Hepatocyte (in vitro differentiated cells): ENCODE measurements at regions not wholly inside any gene's neighbourhood (a gene's known extent, or its start where the extent isn't known, plus 50 kb on each side); places are given as distances from the start of the nearest gene placed in this dataset.
"Not testable (repeated sequence)": the region's sequence is repeated elsewhere in the genome, so short reads cannot be mapped to it uniquely, and the experiment has no call there.

ENCODE experiments used
- DNase-seq: peaks from one replicate; pipeline ENCODE4 v3.0.0-alpha.2; 2016; ENCODE audit warnings: low spot score
- H2AFZ ChIP-seq: fragments of 200-600 bp; sonication (generic); 2 replicates; pipeline ENCODE4 v1.6.0; 2016; ENCODE audit warnings: antibody characterized with exemption, mild to moderate bottlenecking
- H3K27ac ChIP-seq: fragments of 200-600 bp; sonication (generic); 2 replicates; pipeline ENCODE4 v1.5.1; 2016; ENCODE audit warnings: mild to moderate bottlenecking
- H3K27me3 ChIP-seq: fragments of 200-600 bp; sonication (generic); 2 replicates; pipeline ENCODE4 v1.6.1; 2016
- H3K36me3 ChIP-seq: fragments of 200-600 bp; sonication (generic); replicated peaks from 2 replicates; pipeline ENCODE4 v1.5.1; 2016; ENCODE audit warnings: low read depth; ENCODE audit not compliant: insufficient read depth
- H3K4me1 ChIP-seq: fragments of 200-600 bp; sonication (generic); 2 replicates; pipeline ENCODE4 v1.5.1; 2016; ENCODE audit warnings: mild to moderate bottlenecking, moderate library complexity; ENCODE audit not compliant: insufficient read depth
- H3K4me2 ChIP-seq: fragments of 200-600 bp; sonication (generic); 2 replicates; pipeline ENCODE4 v1.6.0; 2016
- H3K4me3 ChIP-seq: fragments of 200-600 bp; sonication (generic); 2 replicates; pipeline ENCODE4 v1.5.1; 2016; ENCODE audit warnings: mild to moderate bottlenecking
- H3K79me2 ChIP-seq: fragments of 200-600 bp; sonication (generic); 2 replicates; pipeline ENCODE4 v1.6.0; 2017; ENCODE audit warnings: mild to moderate bottlenecking
- H3K9me2 ChIP-seq: fragments of 200-600 bp; sonication (generic); replicated peaks from 2 replicates; pipeline ENCODE4 v1.6.0; 2017; ENCODE audit warnings: mild to moderate bottlenecking; ENCODE audit not compliant: insufficient read depth
- H3K9me3 ChIP-seq: fragments of 200-600 bp; sonication (generic); 2 replicates; pipeline ENCODE4 v1.5.1; 2016; ENCODE audit warnings: low read depth, mild to moderate bottlenecking
- H4K20me1 ChIP-seq: fragments of 200-600 bp; sonication (generic); 2 replicates; pipeline ENCODE4 v1.6.0; 2016; ENCODE audit warnings: mild to moderate bottlenecking; ENCODE audit not compliant: insufficient read depth, poor library complexity, severe bottlenecking
- CTCF ChIP-seq: fragments of 200-600 bp; sonication (generic); IDR thresholded peaks from 2 replicates; pipeline ENCODE4 v1.5.1; 2016; ENCODE audit warnings: antibody characterized with exemption, mild to moderate bottlenecking; ENCODE audit not compliant: poor library complexity
- EZH2 ChIP-seq: fragments of 200-600 bp; sonication (generic); IDR thresholded peaks from 2 replicates; pipeline ENCODE4 v1.6.1; 2016; ENCODE audit warnings: antibody characterized with exemption, mild to moderate bottlenecking, borderline replicate concordance
- EZH2phosphoT487 ChIP-seq: fragments of 200-600 bp; sonication (generic); IDR thresholded peaks from one replicate; pipeline ENCODE4 v1.6.1; 2018; ENCODE audit warnings: antibody characterized with exemption, mild to moderate bottlenecking, low read depth, moderate library complexity; ENCODE audit not compliant: unreplicated experiment, severe bottlenecking
- WGBS: methylation state at CpG from one replicate; pipeline ENCODE4 v1.1.6; 2016; ENCODE audit warnings: low lambda C conversion rate; ENCODE audit errors: missing lambda C conversion rate; 5-methylcytosine and 5-hydroxymethylcytosine counted together

GRCh38 chr5:179452356-179453230, 97.8 kb upstream of the RUFY1 start:
- no peak overlapping the region for H2AFZ ChIP-seq
- no peaks in the 10 kb centered on the region for H3K36me3 ChIP-seq
- no peak for TF ChIP-seq EZH2
- TF ChIP-seq CTCF, result no peak
- no peak for TF ChIP-seq EZH2phosphoT487
- no peaks in the 10 kb centered on the region for H3K79me2 ChIP-seq
- no peak overlapping the region for H3K4me2 ChIP-seq
- H3K4me3 ChIP-seq, result no peak overlapping the region
- no peak for DNase-seq
- WGBS, result 79% methylated on average over 20 of the region's 20 CpGs
- H3K9me3 ChIP-seq, result no peaks in the 10 kb centered on the region
- H3K27me3 ChIP-seq, result no peaks in the 10 kb centered on the region
- no peaks in the 10 kb centered on the region for H3K9me2 ChIP-seq
- no peaks in the 10 kb centered on the region for H3K4me1 ChIP-seq
- no peaks in the 10 kb centered on the region for H4K20me1 ChIP-seq
- H3K27ac ChIP-seq, result no peak overlapping the region

- no peaks in the 10 kb centered on the region for H3K4me1 ChIP-seq
- no peak overlapping the region for H3K4me3 ChIP-seq
- H3K4me2 ChIP-seq, result no peak overlapping the region
- no peaks in the 10 kb centered on the region for H3K79me2 ChIP-seq
- H3K36me3 ChIP-seq, result no peaks in the 10 kb centered on the region
- H3K9me2 ChIP-seq, result no peaks in the 10 kb centered on the region
- no peak for DNase-seq
- H3K9me3 ChIP-seq, result no peaks in the 10 kb centered on the region
- H4K20me1 ChIP-seq, result no peaks in the 10 kb centered on the region
- WGBS, result 88% methylated on average over 4 of the region's 4 CpGs
- no peaks in the 10 kb centered on the region for H3K27me3 ChIP-seq
- H2AFZ ChIP-seq, result no peak overlapping the region
- no peak overlapping the region for H3K27ac ChIP-seq
- TF ChIP-seq EZH2 (no peak), CTCF (no peak)
These were observed 98.5 kb upstream of the RUFY1 start for GRCh38 chr5:179451828-179452196.

- no peaks in the 10 kb centered on the region for H3K9me3 ChIP-seq
- WGBS, result 90% methylated on average over 15 of the region's 15 CpGs
- no peak overlapping the region for H2AFZ ChIP-seq
- no peaks in the 10 kb centered on the region for H3K4me1 ChIP-seq
- TF ChIP-seq EZH2phosphoT487 (no peak), CTCF (no peak), EZH2 (no peak)
- H3K4me3 ChIP-seq, result no peak overlapping the region
- H3K27me3 ChIP-seq, result no peaks in the 10 kb centered on the region
- DNase-seq, result no peak
- H4K20me1 ChIP-seq, result no peaks in the 10 kb centered on the region
- H3K9me2 ChIP-seq, result no peaks in the 10 kb centered on the region
- H3K27ac ChIP-seq, result no peak overlapping the region
- no peaks in the 10 kb centered on the region for H3K36me3 ChIP-seq
- H3K79me2 ChIP-seq, result no peaks in the 10 kb centered on the region
- no peak overlapping the region for H3K4me2 ChIP-seq
These were observed 99.1 kb upstream of the RUFY1 start for GRCh38 chr5:179451114-179451827.

GRCh38 chr5:179449950-179450349, 100.4 kb upstream of the RUFY1 start:
- H3K9me2 ChIP-seq, H3K9me3 ChIP-seq, H3K4me3 ChIP-seq, H3K36me3 ChIP-seq, H3K27me3 ChIP-seq, H3K4me2 ChIP-seq, H3K4me1 ChIP-seq, H3K27ac ChIP-seq, H2AFZ ChIP-seq, H4K20me1 ChIP-seq, DNase-seq, H3K79me2 ChIP-seq: not testable (repeated sequence)
- 80% methylated on average over 4 of the region's 4 CpGs for WGBS

GRCh38 chr5:179448282-179448681, 102.1 kb upstream of the RUFY1 start:
- H3K27ac ChIP-seq, H3K4me3 ChIP-seq, H3K4me2 ChIP-seq, H3K27me3 ChIP-seq, H2AFZ ChIP-seq, H4K20me1 ChIP-seq, DNase-seq, H3K4me1 ChIP-seq, H3K36me3 ChIP-seq, H3K9me2 ChIP-seq, H3K9me3 ChIP-seq, H3K79me2 ChIP-seq: not testable (repeated sequence)
- WGBS, result no CpG with 5 or more reads among the region's 11 CpGs

- not testable (repeated sequence) for H4K20me1 ChIP-seq, H2AFZ ChIP-seq, H3K9me3 ChIP-seq, H3K27ac ChIP-seq, H3K79me2 ChIP-seq, H3K4me3 ChIP-seq, H3K4me2 ChIP-seq, H3K9me2 ChIP-seq, H3K36me3 ChIP-seq, DNase-seq, H3K27me3 ChIP-seq
- WGBS, result 100% methylated on average over 3 of the region's 3 CpGs
- peaks cover 14% of the 10 kb centered on the region for H3K4me1 ChIP-seq
These were observed 97.0 kb upstream of the ADAMTS2 start for GRCh38 chr5:179442289-179442688.
